ENCODE measurements at regions not wholly inside any gene's neighbourhood (a gene's known extent, or its start where the extent isn't known, plus 50 kb on each side); places are given as distances from the start of the nearest gene placed in this dataset.

DNA sequence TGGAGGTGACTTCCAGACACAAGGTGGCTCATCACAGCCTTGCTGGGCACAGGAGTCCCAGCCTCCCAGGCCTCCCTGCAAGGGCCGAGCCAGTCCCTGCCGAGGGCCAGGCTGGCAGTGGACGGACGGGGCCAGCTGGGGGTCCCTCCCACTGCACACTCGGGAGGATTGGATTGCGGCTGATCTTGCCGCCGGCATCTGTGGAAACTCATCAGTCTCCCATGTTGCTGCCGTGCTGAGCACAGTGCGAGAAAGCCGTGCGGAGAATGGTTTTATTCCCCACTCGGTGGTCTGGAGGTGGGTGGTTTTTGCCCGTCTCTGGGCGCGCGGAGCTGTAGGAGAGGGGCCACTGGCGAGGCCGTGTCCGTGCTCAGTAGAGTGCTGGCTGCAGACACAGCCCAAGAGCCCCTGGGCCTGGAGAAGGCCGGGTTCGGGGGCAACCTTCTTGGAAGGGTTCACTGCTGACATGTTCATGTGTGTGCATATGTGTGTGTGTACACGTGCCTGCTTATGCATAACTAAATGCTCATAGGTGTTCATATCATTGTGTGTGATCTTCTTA lies 1246.4 kb downstream of the BRD1 start:
- no peak overlapping the region for H3K4me3 ChIP-seq (ENCODE audit: low read depth, low read length)
- TF ChIP-seq, protein P1, sequence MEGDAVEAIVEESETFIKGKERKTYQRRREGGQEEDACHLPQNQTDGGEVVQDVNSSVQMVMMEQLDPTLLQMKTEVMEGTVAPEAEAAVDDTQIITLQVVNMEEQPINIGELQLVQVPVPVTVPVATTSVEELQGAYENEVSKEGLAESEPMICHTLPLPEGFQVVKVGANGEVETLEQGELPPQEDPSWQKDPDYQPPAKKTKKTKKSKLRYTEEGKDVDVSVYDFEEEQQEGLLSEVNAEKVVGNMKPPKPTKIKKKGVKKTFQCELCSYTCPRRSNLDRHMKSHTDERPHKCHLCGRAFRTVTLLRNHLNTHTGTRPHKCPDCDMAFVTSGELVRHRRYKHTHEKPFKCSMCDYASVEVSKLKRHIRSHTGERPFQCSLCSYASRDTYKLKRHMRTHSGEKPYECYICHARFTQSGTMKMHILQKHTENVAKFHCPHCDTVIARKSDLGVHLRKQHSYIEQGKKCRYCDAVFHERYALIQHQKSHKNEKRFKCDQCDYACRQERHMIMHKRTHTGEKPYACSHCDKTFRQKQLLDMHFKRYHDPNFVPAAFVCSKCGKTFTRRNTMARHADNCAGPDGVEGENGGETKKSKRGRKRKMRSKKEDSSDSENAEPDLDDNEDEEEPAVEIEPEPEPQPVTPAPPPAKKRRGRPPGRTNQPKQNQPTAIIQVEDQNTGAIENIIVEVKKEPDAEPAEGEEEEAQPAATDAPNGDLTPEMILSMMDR (IDR thresholded peaks at IDR 0.05; ENCODE audit: borderline replicate concordance, insufficient read depth, low read depth, low read length): no peak

DNA sequence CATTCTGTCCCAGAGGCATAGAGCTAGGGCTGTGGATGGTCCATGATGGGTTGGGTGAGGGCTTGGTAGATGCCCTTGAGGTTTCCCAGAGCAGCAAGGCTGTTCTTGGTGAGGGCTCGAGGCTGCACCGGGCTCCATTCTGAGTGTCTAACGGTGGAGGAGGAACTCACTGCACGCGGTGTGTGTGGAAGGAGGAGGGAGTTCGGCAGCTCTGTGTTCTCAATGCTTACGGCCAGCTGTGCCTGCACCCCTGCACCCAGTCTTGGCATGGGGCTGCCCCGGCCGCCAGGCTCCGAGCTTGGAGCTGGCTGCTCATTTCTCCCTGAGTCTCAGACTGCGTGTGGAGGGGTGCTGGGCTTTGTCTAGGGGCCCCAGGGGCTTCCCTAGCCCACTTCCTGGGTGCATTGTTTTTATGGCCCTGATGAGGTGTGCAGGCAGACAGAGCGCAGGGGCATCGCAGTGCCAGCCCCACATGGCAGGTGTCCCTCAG lies 1247.1 kb downstream of the BRD1 start:
- H3K4me3 ChIP-seq (ENCODE audit: low read depth, low read length): no peak overlapping the region
- TF ChIP-seq, protein P1 (IDR thresholded peaks at IDR 0.05; ENCODE audit: borderline replicate concordance, insufficient read depth, low read depth, low read length): no peak

DNA sequence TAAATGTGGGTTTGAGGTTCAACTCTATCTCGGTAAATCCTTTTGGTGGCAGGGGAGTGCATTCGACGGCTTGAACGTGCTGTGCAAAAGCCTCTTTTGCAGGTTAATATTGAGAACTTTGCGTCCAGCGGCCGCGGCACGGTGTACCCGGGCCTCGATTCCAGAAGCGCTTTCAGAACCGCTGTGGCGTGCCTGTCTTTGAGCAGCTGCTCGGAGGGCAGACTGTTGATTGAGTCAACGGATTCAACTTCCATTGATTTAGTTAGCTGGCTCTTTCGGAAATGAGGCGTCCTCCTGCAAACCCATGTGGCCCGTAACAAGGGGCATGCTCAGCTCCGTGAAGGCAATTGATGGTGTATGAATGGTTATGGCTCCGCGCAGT lies 1247.8 kb downstream of the BRD1 start:
- H3K4me3 ChIP-seq (ENCODE audit: low read depth, low read length): no peak overlapping the region
- TF ChIP-seq, protein P1 (IDR thresholded peaks at IDR 0.05; ENCODE audit: borderline replicate concordance, insufficient read depth, low read depth, low read length): no peak

DNA sequence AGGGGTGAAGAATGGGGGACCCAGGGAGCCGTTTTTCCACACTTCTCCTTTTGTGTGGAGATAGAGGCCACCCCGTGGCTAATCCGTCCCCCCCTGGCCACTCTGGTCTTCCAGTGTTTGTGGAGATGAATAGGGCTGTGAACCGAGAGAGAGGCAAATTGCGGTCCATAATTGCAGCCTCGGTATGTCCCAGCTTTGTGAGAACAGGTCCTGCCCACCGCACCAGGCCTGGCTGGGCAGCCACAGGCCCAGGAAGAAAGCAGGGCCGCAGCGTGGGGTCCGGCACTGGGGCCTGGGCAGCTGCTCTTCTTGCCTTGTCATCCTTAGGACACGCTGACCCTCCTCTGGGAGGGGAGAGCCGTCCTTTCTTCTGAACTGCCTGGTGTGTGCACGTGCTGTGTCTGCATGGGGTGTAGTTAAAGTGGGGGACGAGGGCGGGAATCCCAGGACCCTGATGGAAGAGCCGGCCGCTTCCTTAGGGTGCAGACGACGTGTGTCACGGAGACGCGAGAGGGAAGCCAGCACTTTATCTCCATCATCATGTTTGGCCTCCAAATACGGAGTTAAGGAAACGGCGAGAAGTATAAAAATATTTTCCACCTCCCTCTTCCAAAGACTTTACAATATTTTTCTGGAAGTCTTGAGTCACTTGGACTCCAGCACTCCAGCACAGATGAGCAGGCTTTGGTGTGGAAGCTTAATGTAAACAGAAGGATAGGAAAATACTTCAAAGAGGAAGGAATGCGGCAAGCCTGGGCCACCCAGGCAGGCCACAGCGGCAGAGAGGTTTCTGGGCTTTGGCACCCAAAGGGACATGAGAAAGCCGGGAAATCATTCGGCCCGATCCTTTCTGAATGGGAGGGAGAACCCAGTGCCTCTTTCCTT lies 1248.4 kb downstream of the BRD1 start:
- H3K4me3 ChIP-seq (ENCODE audit: low read depth, low read length): no peak overlapping the region
- TF ChIP-seq, protein P1 (IDR thresholded peaks at IDR 0.05; ENCODE audit: borderline replicate concordance, insufficient read depth, low read depth, low read length): no peak

DNA sequence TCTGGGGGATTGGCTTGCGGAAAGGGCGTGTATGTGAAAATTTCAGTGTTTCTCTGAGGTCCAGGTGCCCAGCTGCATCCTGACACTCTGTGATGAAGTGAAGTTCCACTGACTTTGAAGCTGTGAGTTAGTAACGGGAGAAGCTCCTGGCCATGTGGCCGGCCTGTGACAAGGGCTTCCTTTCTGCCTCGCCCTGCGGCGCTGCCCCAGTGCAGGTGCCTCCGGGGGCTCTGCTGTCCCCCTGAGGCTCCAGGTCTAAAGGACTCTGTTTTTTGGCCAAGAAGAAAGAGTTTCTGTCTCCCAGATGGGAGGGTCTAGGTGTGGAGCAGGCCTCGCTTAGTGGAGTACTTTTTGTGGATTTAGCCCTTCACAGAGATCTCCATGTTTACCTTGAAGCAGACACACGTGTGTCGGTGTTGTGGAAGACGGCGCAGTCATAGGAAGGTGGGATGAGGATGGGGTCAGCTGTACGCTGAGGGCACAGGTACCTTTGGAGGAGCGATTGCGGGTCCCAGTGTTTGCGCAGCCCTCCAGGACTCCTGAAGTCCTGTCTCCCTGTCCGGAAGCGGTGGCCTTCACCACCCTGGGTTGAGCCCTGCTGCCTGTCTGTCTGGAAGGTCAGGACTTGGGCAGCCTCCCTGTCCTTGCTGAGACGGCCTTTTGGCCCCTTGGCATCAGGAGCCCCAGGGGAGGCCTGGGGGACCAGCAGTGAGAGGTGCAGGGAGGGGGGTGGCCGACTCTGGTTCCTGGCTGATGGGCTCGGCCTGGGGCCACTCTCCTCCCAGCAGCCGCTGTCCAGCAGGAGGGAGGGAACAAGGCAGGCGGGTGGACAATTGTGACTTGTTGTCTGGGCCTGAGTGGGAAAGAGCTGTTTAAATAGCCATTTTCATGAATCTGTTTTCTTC lies 1249.3 kb downstream of the BRD1 start:
- H3K4me3 ChIP-seq (ENCODE audit: low read depth, low read length): no peak overlapping the region
- TF ChIP-seq, protein P1 (IDR thresholded peaks at IDR 0.05; ENCODE audit: borderline replicate concordance, insufficient read depth, low read depth, low read length): no peak

DNA sequence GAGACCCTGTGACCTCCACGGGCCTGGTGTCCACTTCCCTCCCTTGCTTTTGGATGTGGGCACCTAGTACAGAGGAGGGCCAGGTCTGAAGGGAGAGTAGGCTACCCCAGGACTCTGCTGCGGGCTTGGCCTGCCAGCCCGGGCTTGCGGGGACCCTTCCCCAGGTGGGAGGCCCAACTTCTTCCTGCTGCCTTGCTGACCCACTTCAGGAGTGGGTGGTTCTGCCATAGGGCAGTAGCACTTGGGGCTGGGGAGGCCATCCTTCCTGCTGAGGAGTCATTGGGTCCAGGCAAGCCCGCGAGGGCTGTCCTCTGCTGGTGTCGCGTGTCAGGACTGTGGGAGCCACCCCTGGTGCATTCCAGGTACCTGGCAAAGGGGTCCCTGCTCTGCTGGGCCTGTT lies 1250.0 kb downstream of the BRD1 start:
- TF ChIP-seq, protein P1 (IDR thresholded peaks at IDR 0.05; ENCODE audit: borderline replicate concordance, insufficient read depth, low read depth, low read length): no peak
- no peak overlapping the region for H3K4me3 ChIP-seq (ENCODE audit: low read depth, low read length)
